GM21529 (cell line): ENCODE measurements at regions not wholly inside any gene's neighbourhood (a gene's known extent, or its start where the extent isn't known, plus 50 kb on each side); places are given as distances from the start of the nearest gene placed in this dataset.
"Not testable (repeated sequence)": the region's sequence is repeated elsewhere in the genome, so short reads cannot be mapped to it uniquely, and the experiment has no call there.

Source experiments
- ATAC-seq: cut with Tn5 transposase; IDR thresholded peaks from one replicate; pipeline ENCODE4 v1.9.1; 2021; ENCODE audit not compliant: unreplicated experiment

DNA sequence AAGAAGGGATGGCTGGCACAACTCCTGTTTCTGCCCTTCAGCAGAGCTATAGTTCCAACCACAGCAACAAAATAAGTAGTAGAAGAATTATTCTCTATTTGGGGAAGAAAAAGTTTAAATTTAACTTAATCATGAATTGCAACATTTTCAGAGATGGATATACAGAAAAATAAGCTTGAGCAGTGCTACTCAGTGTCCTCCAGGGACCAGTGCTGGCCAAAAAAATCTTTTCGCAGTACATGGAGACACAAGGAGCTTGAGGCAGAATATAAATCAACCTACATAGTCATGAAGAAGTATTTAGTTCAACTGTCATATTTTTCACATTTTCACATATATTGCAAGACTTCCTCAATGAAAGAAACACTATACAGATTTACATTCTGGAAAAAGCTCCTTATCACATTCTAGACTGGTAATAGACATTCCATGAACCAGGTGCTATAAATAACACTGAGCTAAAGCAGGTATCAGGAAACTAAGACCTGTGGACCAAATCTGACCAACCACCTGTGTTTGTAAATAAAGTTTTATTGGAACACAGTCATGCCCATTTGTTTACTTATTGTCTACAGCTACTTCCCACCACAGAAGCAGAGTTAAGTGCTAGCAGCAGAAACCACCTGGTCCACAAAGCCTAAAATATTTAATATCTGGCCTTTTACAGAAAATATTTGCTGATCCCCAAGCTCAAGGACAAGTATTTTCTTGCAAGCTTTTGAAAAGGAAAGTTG lies 101.9 kb downstream of the RGS21 start:
- no peak for ATAC-seq

GRCh38 chr1:192430644-192431043 lies 113.9 kb downstream of the RGS21 start:
- ATAC-seq = no peak

DNA sequence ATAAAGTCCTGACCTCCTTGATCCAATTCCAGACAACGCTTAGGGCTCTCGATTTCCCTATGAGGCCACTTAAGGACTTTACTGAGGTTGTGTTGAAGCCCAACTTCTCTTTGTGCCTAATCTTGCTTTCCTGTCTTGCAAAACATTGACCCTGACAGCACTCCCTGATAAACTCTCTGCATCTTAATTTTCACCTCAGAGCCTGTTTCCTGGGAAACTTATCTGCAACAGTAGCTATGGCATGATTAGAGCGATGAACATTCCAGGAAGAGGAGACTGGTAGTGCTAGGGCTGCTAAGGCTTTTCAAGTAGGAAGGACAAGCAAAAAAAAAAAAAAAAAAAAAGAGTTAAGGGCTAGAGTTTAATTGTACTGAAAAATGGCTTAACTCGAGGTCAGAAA lies 118.9 kb downstream of the RGS21 start:
- ATAC-seq = no peak

DNA sequence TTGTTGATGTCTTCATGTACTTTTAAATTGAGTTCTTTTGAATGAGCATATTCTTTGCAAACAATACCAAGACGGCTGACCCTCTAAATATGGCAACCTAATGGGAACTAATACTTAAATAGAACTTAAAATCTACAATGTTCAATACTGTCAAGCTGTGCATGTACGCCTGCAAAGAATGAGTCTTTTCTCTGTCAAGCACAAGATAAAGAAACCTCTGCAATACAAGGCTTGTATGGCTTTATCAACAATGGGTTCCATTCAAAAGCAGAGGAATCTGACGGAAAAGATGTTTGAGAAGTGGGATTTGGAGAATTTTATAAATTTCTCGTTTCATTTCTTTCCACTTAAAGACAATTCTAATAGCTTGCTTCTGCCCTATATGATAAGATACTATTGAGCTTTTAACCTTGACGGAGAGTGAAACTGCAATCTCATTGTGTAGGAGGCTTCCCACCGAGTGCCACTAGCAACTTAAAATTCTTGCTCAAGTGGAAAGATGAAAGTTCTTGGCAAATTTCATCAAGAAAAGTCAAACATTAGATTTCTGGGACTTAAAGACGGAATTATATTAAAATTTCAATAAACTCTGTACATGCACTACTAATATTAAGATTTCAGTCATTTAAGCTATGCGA lies 119.8 kb downstream of the RGS21 start:
- no peak for ATAC-seq

DNA sequence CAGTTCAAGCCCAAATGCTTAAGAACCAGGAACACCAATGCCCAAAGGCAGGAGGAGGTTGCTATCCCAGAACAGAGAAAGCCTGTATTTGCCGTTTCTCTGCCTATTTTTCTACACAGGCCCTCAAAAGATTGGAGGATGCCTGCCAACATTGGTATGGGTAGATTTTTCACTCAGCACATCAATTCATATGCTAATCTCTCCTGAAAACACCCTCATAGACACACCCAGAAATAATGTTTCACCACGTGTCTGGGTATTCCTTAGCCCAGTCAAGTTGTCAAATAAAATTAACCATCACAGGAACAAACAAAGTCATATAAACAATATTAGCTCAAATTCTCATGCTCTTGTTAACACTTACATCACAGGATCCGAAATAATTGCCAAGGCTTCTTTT lies 121.9 kb downstream of the RGS21 start:
- ATAC-seq = no peak

GRCh38 chr1:192439373-192440025 lies 122.7 kb downstream of the RGS21 start:
- no peak for ATAC-seq

- no peak for ATAC-seq
These were observed 124.7 kb downstream of the RGS21 start for GRCh38 chr1:192441492-192441891.

- ATAC-seq = no peak
These were observed 125.9 kb downstream of the RGS21 start for GRCh38 chr1:192442736-192443135.

DNA sequence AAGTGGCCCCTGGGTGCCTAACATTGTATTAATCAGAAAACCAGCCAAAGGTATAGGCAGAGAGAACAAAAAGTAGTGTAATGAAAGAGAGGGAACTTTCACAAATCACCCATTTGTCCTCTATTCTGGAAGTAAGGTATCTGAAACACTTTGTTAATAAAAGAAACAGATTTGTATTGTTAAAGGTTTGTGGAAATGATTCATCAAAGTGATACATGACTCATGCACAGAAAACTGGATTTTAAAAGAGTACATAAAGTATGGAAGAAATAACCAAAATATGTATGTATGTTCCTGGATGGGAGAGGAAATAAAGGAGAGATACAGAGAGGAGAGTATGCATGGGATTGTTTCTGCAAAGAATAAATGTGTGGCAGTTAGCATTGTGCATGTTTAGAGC lies 126.8 kb downstream of the RGS21 start:
- no peak for ATAC-seq

DNA sequence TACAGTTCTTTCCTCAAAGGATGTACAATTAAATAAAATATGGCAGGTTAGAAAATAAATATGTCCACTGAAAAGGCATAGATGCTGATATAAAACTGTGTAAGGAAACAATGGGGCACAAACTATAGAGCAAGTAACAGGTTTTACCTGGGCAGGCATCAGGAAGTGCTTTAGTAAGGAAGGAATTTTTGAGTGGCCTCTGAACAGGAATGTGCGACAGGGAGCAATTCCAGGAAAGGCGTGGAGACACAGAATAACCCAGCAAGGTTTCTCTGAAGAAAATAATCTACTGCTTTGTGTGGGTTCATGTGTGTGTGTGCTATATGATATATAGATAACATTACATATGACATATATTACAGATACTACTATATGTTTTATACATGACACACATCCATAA lies 128.4 kb downstream of the RGS21 start:
- no peak for ATAC-seq

DNA sequence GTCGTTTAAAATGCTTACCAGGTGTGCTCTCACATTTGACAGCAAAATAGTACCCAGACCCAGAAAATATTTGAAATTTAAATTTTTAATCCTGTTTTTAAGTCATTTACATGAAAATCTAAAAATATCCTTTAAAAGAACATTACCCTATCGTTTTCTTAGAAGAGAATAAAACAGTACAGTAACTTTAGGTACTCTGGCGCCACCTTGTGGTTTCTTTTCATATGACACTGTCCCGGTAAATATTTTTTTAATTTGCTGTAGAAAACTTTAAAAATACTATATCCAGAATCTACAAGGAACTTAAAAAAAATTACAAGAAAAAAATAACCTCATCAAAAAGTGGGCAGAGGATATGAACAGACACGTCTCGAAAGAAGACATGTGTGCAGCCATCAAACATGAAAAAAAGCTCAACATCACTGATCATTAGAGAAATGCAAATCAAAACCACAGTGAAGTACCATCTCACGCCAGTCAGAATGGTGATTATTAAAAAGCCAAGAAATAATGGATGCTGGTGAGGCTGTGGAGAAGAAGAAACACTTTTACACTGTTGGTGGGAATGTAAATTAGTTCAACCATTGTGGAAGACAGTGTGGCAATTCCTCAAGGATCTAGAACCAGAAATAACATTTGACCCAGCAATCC lies 129.2 kb downstream of the RGS21 start:
- peak; percentile 76 for ATAC-seq

DNA sequence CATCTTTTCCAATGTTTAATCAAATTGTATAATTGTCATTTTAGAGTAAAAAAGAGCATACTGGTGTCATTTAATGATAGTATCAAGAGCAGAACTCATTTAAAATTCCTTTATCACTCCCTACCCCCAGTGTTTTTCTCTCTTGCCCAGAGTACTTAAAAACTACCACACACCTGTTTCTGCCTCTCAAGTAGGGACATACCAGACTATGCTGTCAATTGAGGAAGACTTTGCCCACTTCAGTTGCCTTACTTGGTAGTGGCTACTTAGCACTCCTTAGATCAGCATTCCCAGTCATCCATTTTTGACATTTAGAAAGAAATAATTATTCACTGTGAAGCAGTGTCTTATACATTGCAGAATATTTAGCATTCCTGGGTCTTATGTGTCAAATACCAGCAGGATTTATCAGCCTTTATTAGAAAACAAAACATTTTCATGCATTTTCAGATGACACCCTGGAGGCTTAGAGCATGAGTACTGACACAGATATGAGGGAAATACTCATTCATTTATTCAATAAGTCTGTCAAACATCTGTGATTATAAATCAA lies 127.5 kb upstream of the RGS1 start:
- ATAC-seq = no peak

DNA sequence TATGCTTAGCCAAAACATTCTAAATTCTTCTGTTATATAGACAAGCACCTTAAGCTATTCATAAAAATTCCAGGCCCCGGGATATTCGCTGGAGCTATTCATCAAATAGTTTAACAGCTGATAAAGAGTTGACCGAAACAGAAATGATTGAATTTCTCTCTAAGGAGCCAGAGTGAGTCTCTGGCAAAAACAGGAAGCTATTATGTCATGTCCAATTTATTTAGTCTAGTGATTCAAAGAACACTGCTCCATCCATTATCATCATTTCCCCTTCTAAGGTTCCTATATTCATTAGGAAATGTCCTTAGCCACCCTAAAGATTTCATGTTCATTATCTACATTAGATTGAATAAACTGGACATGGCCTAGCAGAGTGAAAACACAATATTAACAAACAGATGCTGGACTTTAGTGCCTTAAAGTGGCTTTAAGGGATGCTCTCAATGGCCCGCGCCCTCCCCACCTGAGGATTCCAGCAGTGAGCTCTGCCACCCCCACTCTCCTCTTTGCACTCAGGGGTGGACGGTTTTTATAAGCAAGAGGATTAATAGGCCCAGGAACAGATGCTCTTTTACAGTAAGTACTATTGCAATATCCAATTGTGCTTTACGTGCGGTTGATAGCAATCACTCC lies 122.1 kb upstream of the RGS1 start:
- ATAC-seq = no peak

DNA sequence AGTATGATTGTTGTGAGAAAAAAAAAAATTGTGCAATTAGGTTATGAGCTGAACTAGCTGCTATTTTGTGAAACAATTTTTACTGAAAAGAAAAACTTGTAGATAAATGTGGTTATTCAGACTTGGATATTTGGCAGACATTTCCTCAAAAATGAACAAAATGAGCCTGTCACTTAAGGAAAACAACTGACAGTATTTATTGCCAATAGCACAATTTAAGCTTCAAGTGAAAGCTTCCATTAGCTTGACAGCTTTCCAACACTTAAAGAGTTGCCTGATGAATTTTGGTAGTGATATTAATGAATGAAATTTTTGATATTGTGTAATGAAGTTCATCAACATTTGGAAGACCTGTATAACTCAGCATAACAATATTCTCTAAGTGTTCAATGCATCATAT lies 116.1 kb upstream of the RGS1 start:
- no peak for ATAC-seq

- ATAC-seq = no peak
These were observed 113.9 kb upstream of the RGS1 start for GRCh38 chr1:192461684-192462083.

DNA sequence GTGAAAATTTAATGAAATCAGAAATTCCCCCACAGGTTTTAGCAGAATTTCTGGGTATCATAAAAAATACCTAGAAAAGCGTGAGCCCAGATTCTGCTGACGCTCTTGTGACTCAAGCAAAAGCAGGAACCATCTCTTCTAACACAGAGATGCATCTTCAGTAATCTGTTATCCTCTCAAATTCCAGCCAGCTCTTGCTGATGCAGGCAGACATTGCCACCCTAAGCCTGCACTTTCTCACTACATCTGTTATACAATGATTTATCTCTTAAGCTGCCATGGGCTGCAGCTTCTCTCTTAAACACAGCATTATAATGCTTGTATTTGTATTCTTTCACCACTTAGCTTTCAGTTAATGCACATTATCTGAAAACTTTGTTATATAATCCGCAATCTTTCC lies 113.0 kb upstream of the RGS1 start:
- no peak for ATAC-seq

- ATAC-seq = no peak
These were observed 111.9 kb upstream of the RGS1 start for GRCh38 chr1:192463661-192464060.

- ATAC-seq = not testable (repeated sequence)
These were observed 110.4 kb upstream of the RGS1 start for GRCh38 chr1:192465221-192465620.

- ATAC-seq = no peak
These were observed 101.4 kb upstream of the RGS1 start for GRCh38 chr1:192474080-192474683.

DNA sequence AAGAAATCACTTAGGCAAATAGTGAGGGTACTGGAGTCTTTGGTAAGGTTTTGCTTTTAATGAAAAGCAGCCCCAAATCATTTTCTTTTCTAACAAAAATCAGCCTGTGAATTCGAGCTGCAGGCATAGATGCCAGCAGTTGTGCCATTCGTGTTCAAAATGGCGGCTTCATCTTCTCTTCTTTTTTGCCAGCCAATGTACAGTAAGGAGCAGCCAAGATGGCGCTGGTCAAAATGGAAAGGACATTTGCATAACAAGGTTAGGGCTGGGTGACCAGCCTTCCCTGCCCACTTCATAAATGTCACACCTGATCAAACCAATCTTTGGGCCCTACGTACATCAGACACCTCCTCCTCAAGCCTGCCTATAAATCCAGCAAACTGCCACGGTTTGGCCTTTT lies 100.2 kb upstream of the RGS1 start:
- no peak for ATAC-seq

DNA sequence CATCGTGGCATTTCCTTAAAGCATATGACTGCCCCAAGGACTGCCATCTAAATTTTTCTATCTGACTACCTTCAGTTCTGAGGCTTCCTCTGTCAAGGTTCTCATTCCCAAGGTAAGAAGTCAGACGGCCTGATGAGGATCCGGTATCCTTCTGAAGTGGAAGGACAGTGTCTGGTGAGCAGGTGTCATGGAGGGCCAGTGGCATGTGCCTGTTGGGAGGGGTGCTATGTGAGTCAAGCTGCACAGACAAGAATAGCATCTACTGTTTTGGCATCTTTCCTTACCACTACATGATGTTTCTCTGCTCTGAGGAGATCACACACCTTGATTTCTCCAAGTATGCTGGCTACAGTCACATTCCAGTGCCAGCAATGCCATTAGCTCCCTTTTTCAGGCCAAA lies 99.6 kb upstream of the RGS1 start:
- ATAC-seq = no peak
